ENCODE measurements at regions not wholly inside any gene's neighbourhood (a gene's known extent, or its start where the extent isn't known, plus 50 kb on each side); places are given as distances from the start of the nearest gene placed in this dataset.

DNA sequence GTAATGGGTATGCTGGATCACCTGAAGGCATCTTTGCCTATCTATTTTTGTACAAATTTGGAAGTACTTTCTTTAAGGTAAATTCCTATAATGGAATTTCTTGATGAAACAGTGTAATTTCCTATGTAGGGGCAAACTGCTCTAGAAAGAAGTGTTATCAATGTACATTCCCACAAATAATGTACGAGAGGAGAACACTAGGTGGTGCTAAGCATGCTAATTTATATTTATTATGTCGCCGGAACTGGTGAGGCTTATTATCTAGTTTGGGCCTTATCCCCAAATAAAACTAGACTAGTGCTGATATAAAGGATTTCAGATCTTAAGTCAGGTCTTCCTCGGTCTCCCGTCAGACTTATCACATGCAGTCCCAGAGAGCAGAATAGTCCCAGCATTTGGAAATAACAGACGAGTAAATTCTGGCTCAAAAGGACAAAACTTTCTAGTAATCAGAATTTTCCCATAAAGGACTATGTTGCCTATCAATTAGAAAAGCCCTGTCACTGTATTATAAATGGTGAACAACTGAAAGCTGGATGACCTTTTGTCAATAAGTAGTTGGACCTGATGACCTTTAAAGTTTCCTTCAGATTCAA is 86.9 kb upstream of the RBBP8 start:
- DNase-seq (ENCODE audit: low read depth in 1 of 2, low spot score in 1 of 2) = no peak
- Histone ChIP-seq H3K4me3 (replicated peaks; ENCODE audit: insufficient read depth, low read length) (no peak overlapping the region), H3K27me3 (ENCODE audit: insufficient read depth, poor library complexity, severe bottlenecking) (no peaks in the 10 kb centered on the region), H3K27ac (replicated peaks) (no peak overlapping the region)
- TF ChIP-seq REST (IDR thresholded peaks at IDR 0.05; ENCODE audit: insufficient replicate concordance, low read depth) = no peak
- peak; percentile 21 for TF ChIP-seq CTCF (IDR thresholded peaks at IDR 0.05; ENCODE audit: insufficient read depth, low read length)
- TF ChIP-seq POLR2AphosphoS5 (IDR thresholded peaks at IDR 0.05; ENCODE audit: low read depth) = no peak
- no peak for TF ChIP-seq SPI1 (IDR thresholded peaks at IDR 0.05; ENCODE audit: borderline replicate concordance, low read depth)

- TF ChIP-seq SPI1 (IDR thresholded peaks at IDR 0.05; ENCODE audit: borderline replicate concordance, low read depth) (no peak), POLR2AphosphoS5 (IDR thresholded peaks at IDR 0.05; ENCODE audit: low read depth) (no peak), REST (IDR thresholded peaks at IDR 0.05; ENCODE audit: insufficient replicate concordance, low read depth) (no peak), GABPA (IDR thresholded peaks at IDR 0.05; ENCODE audit: low read depth) (no peak), CTCF (IDR thresholded peaks at IDR 0.05; ENCODE audit: insufficient read depth, low read length) (no peak)
- no peak overlapping the region for H3K27ac ChIP-seq (replicated peaks)
- H3K4me3 ChIP-seq (replicated peaks; ENCODE audit: insufficient read depth, low read length) = no peak overlapping the region
- no peaks in the 10 kb centered on the region for H3K27me3 ChIP-seq (ENCODE audit: insufficient read depth, poor library complexity, severe bottlenecking)
- no peak for DNase-seq (ENCODE audit: low read depth in 1 of 2, low spot score in 1 of 2)
These were observed 86.4 kb upstream of the RBBP8 start for GRCh38 chr18:22846697-22847096.

DNA sequence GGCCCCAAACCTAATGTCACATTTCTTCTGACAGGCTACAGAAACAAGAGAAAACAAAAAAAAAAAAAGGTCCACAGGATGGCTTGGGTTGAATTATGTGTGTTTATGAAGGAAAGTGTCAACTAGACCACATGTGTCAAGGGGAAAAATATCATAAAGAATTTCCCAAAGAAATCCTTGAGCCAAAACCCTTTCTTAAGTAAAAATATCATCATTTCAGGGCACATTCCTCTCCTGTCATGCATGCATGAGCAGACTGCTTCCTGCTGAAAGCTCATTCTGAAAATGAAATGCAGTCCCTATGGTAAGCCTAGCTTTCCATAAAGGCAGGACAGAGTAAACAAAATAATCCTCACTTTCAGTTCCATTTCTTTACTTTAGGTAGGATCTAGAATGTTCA is 85.7 kb upstream of the RBBP8 start:
- TF ChIP-seq SPI1 (IDR thresholded peaks at IDR 0.05; ENCODE audit: borderline replicate concordance, low read depth) (no peak), POLR2AphosphoS5 (IDR thresholded peaks at IDR 0.05; ENCODE audit: low read depth) (no peak), CTCF (IDR thresholded peaks at IDR 0.05; ENCODE audit: insufficient read depth, low read length) (no peak), GABPA (IDR thresholded peaks at IDR 0.05; ENCODE audit: low read depth) (no peak), REST (IDR thresholded peaks at IDR 0.05; ENCODE audit: insufficient replicate concordance, low read depth) (no peak)
- Histone ChIP-seq H3K4me3 (replicated peaks; ENCODE audit: insufficient read depth, low read length) (no peak overlapping the region), H3K27ac (replicated peaks) (no peak overlapping the region), H3K27me3 (ENCODE audit: insufficient read depth, poor library complexity, severe bottlenecking) (no peaks in the 10 kb centered on the region)
- DNase-seq (ENCODE audit: low read depth in 1 of 2, low spot score in 1 of 2) = no peak

All from HL-60 (cell line).